OCI-LY1 (cell line): ENCODE measurements at regions not wholly inside any gene's neighbourhood (a gene's known extent, or its start where the extent isn't known, plus 50 kb on each side); places are given as distances from the start of the nearest gene placed in this dataset.

Experiments
- CTCF ChIP-seq: fragments of 200-600 bp; sonication (generic), shearing (Covaris generic); IDR thresholded peaks from 2 replicates; pipeline ENCODE4 v1.5.1; 2017; ENCODE audit warnings: mild to moderate bottlenecking, antibody characterized with exemption, low read length, moderate library complexity, mixed read lengths
- EZH2 ChIP-seq: fragments of 200-600 bp; sonication (generic), shearing (Covaris generic); IDR thresholded peaks from 2 replicates; pipeline ENCODE4 v1.8.0; 2017; ENCODE audit warnings: borderline replicate concordance, mixed run types, mild to moderate bottlenecking, antibody characterized with exemption, low read length, moderate library complexity, mixed read lengths

GRCh38 chr2:208671886-208672680 is 265.5 kb downstream of the PTH2R start:
- TF ChIP-seq CTCF (no peak), EZH2 (no peak)
